ENCODE measurements at regions not wholly inside any gene's neighbourhood (a gene's known extent, or its start where the extent isn't known, plus 50 kb on each side); places are given as distances from the start of the nearest gene placed in this dataset.

- Histone ChIP-seq H3K27me3 (no peaks in the 10 kb centered on the region), H3K9me3 (no peaks in the 10 kb centered on the region), H3K27ac (no peak overlapping the region), H3K4me3 (no peak overlapping the region), H3K4me1 (peaks cover 4 to 23% (median 14%) of the 10 kb centered on the region in 3 donors), H3K36me3 (no peaks in the 10 kb centered on the region)
- ATAC-seq: no peak
- no peak for DNase-seq
- FAIRE-seq: no peak
- WGBS, 2 donors: 56 to 67% methylated on average over 4 of the region's 4 CpGs
- intact Hi-C loops (cut with DNase I): no loop called here
- no peak for TF ChIP-seq CTCF (IDR thresholded peaks at IDR 0.05)
Observed at GRCh38 chr6:22466665-22467245, 102.6 kb upstream of the HDGFL1 start.

GRCh38 chr6:22467645-22468044 is 101.7 kb upstream of the HDGFL1 start:
- H3K27ac ChIP-seq: peak overlapping the region in 1 of 4 donors; percentile 37
- peak; percentile 69 to 76 (median 73) for ATAC-seq
- H3K27me3 ChIP-seq: no peaks in the 10 kb centered on the region
- intact Hi-C loops (cut with DNase I): no loop called here
- H3K36me3 ChIP-seq: no peaks in the 10 kb centered on the region
- H3K4me3 ChIP-seq: no peak overlapping the region
- FAIRE-seq: no peak
- no peaks in the 10 kb centered on the region for H3K9me3 ChIP-seq
- DNase-seq: peak in 4 of 6 donors; percentile 46 to 53 (median 47)
- no peak for TF ChIP-seq CTCF (IDR thresholded peaks at IDR 0.05)
- WGBS, 2 donors: 11 to 14% methylated on average over 3 of the region's 3 CpGs
- peaks cover 4 to 23% (median 16%) of the 10 kb centered on the region in 3 donors for H3K4me1 ChIP-seq

GRCh38 chr6:22468256-22468965 is 101.0 kb upstream of the HDGFL1 start:
- FAIRE-seq (no peak), ATAC-seq (no peak)
- 52 to 56% methylated on average over 2 of the region's 2 CpGs for WGBS, 2 donors

GRCh38 chr6:22470454-22471131 is 98.8 kb upstream of the HDGFL1 start:
- H3K27ac ChIP-seq: peak overlapping the region in 2 of 4 donors; percentile 51 to 70
- no peaks in the 10 kb centered on the region for H3K27me3 ChIP-seq
- FAIRE-seq (no peak), ATAC-seq (peak in 2 of 4 donors; percentile 3 to 4), DNase-seq (no peak)
- WGBS, 2 donors: 57 to 60% methylated on average over 7 of the region's 7 CpGs
- intact Hi-C loops (cut with DNase I): no loop called here
- H3K36me3 ChIP-seq: no peaks in the 10 kb centered on the region
- no peak overlapping the region for H3K4me3 ChIP-seq
- no peaks in the 10 kb centered on the region for H3K9me3 ChIP-seq
- peaks cover 4 to 23% (median 16%) of the 10 kb centered on the region in 3 donors for H3K4me1 ChIP-seq
- no peak for TF ChIP-seq CTCF (IDR thresholded peaks at IDR 0.05)

More at GRCh38 chr6:22468256-22468965, 101.0 kb upstream of the HDGFL1 start:
- Histone ChIP-seq H3K4me3 (no peak overlapping the region), H3K36me3 (no peaks in the 10 kb centered on the region), H3K27ac (no peak overlapping the region), H3K9me3 (no peaks in the 10 kb centered on the region), H3K27me3 (no peaks in the 10 kb centered on the region), H3K4me1 (peaks cover 4 to 23% (median 16%) of the 10 kb centered on the region in 3 donors)
- no peak for TF ChIP-seq CTCF (IDR thresholded peaks at IDR 0.05)
- intact Hi-C loops (cut with DNase I): no loop called here
- no peak for DNase-seq
